ENCODE measurements at regions not wholly inside any gene's neighbourhood (a gene's known extent, or its start where the extent isn't known, plus 50 kb on each side); places are given as distances from the start of the nearest gene placed in this dataset.

DNA sequence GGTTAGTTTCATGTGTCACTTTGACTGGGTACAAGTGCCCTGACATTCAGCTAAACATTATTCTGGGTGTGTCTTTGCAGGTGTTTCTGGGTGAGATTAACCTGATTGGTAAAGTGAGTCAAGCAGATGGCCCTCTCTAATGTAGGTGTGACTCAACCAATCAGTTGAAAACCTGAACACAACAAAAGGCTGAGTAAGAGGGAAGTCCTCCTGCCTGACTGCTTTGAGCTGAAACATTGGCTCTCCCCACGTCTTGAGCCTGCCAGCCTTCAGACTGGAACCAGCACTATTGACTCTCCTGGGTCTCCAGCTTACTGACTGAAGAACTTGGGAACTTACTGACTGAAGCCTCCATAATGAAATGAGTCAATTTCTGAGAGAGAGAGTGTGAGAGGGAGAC lies 70.0 kb upstream of the C21orf91 start:
- Histone ChIP-seq H3K4me3 (replicated peaks in 1 of 3; ENCODE audit: insufficient read depth in 1 of 3, low read depth in 2 of 3, low read length in 3 of 3) (no peak overlapping the region), H3K27me3 (ENCODE audit: control insufficient read depth in 1 of 2, insufficient read depth in 2 of 2, low read length in 2 of 2) (no peaks in the 10 kb centered on the region), H3K79me2 (ENCODE audit: insufficient read depth, low read length) (no peaks in the 10 kb centered on the region), H3K27ac (ENCODE audit: extremely low read length, insufficient read depth, low read length) (no peak overlapping the region), H3K4me1 (ENCODE audit: insufficient read depth, low read length) (no peaks in the 10 kb centered on the region), H2AFZ (ENCODE audit: low read length) (no peak overlapping the region), H3K36me3 (replicated peaks in 1 of 2; ENCODE audit: control insufficient read depth in 1 of 2, insufficient read depth in 2 of 2, low read length in 2 of 2) (no peaks in the 10 kb centered on the region), H3K9me3 (ENCODE audit: low read length) (no peaks in the 10 kb centered on the region), H4K20me1 (ENCODE audit: insufficient read depth, low read length) (no peaks in the 10 kb centered on the region), H3K4me2 (ENCODE audit: low read depth, low read length) (no peak overlapping the region), H3K9ac (ENCODE audit: insufficient read depth, low read depth, low read length) (no peak overlapping the region)
- ATAC-seq (no peak), FAIRE-seq (no peak), DNase-seq (ENCODE audit: low spot score) (no peak)
- ChIA-PET CTCF (ENCODE audit: low intra/inter-chr PET ratio, low total read pairs) (no interaction called here), POLR2A (no interaction called here)
- 9% methylated on average over 1 of the region's 1 CpG for WGBS (ENCODE audit: low lambda C conversion rate)
- in situ Hi-C loops (cut with HindIII; ENCODE audit: extremely low pct_ligation_motif_present, low pct_unique_long_range_greater_than_20kb), result no loop called here
- intact Hi-C loops (cut with micrococcal nuclease; ENCODE audit: unreplicated experiment), result no loop called here
- TF ChIP-seq RBM39 (IDR thresholded peaks at IDR 0.05; ENCODE audit: low read depth, low read length, poor library complexity, severe bottlenecking) (no peak), ETV6 (CRISPR knock-in tag; conservative IDR thresholded peaks at IDR 0.05) (no peak), ZNF124 (CRISPR knock-in tag; IDR thresholded peaks at IDR 0.05) (no peak), ZEB1 (IDR thresholded peaks at IDR 0.05; ENCODE audit: insufficient replicate concordance, low read depth) (no peak), ZNF232 (CRISPR knock-in tag; IDR thresholded peaks at IDR 0.05; ENCODE audit: borderline replicate concordance) (no peak)
- no TSS peak for BruUV-seq (replicated peaks)

DNA sequence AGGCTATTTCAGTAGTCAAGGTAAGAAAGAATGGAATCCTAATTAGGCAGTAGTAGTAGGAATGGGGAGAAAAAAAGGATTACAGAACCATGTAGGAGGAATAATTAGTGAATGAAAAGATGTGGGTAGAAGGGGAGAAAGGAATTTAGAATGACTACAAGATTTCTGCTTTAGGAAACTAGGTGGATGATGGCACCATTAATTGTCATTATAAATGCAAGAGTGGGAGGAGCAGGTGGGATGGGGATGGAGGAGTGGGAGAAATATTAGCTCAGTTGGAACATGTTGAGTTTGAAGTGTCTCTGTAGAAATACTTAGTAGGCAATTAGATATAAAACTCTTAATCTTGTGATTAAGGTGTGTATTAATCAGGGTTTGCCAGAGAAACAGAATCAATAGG lies 50.0 kb upstream of the C21orf91 start:
- Histone ChIP-seq H3K79me2 (ENCODE audit: insufficient read depth, low read length) (no peaks in the 10 kb centered on the region), H3K9me3 (ENCODE audit: low read length) (no peaks in the 10 kb centered on the region), H3K4me2 (ENCODE audit: low read depth, low read length) (no peak overlapping the region), H4K20me1 (ENCODE audit: insufficient read depth, low read length) (no peaks in the 10 kb centered on the region), H3K36me3 (replicated peaks in 1 of 2; ENCODE audit: control insufficient read depth in 1 of 2, insufficient read depth in 2 of 2, low read length in 2 of 2) (no peaks in the 10 kb centered on the region), H2AFZ (ENCODE audit: low read length) (no peak overlapping the region), H3K4me3 (replicated peaks in 1 of 3; ENCODE audit: insufficient read depth in 1 of 3, low read depth in 2 of 3, low read length in 3 of 3) (no peak overlapping the region), H3K27me3 (ENCODE audit: control insufficient read depth in 1 of 2, insufficient read depth in 2 of 2, low read length in 2 of 2) (no peaks in the 10 kb centered on the region), H3K9ac (ENCODE audit: insufficient read depth, low read depth, low read length) (no peak overlapping the region), H3K4me1 (ENCODE audit: insufficient read depth, low read length) (no peaks in the 10 kb centered on the region), H3K27ac (ENCODE audit: extremely low read length, insufficient read depth, low read length) (no peak overlapping the region)
- DNase-seq (ENCODE audit: low spot score) (no peak), ATAC-seq (no peak), FAIRE-seq (no peak)
- no TSS peak for BruUV-seq (replicated peaks)
- TF ChIP-seq ZNF124 (CRISPR knock-in tag; IDR thresholded peaks at IDR 0.05) (no peak), KMT2B (CRISPR knock-in tag; IDR thresholded peaks at IDR 0.05) (no peak), ZKSCAN1 (IDR thresholded peaks at IDR 0.05; ENCODE audit: low read length) (no peak), ERF (CRISPR knock-in tag; IDR thresholded peaks at IDR 0.05) (no peak), PHF20 (CRISPR knock-in tag; IDR thresholded peaks at IDR 0.05) (no peak), FOXA3 (CRISPR knock-in tag; IDR thresholded peaks at IDR 0.05) (no peak), HIVEP1 (CRISPR knock-in tag; IDR thresholded peaks at IDR 0.05) (no peak), ZNF557 (CRISPR knock-in tag; IDR thresholded peaks at IDR 0.05) (no peak), ZNF367 (CRISPR knock-in tag; IDR thresholded peaks at IDR 0.05; ENCODE audit: borderline replicate concordance) (no peak), SMYD3 (CRISPR knock-in tag; IDR thresholded peaks at IDR 0.05) (no peak)
- TF ChIP-seq, protein P1, sequence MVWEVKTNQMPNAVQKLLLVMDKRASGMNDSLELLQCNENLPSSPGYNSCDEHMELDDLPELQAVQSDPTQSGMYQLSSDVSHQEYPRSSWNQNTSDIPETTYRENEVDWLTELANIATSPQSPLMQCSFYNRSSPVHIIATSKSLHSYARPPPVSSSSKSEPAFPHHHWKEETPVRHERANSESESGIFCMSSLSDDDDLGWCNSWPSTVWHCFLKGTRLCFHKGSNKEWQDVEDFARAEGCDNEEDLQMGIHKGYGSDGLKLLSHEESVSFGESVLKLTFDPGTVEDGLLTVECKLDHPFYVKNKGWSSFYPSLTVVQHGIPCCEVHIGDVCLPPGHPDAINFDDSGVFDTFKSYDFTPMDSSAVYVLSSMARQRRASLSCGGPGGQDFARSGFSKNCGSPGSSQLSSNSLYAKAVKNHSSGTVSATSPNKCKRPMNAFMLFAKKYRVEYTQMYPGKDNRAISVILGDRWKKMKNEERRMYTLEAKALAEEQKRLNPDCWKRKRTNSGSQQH (CRISPR knock-in tag; IDR thresholded peaks at IDR 0.05; ENCODE audit: low read depth), result no peak
- TF ChIP-seq, protein P2, sequence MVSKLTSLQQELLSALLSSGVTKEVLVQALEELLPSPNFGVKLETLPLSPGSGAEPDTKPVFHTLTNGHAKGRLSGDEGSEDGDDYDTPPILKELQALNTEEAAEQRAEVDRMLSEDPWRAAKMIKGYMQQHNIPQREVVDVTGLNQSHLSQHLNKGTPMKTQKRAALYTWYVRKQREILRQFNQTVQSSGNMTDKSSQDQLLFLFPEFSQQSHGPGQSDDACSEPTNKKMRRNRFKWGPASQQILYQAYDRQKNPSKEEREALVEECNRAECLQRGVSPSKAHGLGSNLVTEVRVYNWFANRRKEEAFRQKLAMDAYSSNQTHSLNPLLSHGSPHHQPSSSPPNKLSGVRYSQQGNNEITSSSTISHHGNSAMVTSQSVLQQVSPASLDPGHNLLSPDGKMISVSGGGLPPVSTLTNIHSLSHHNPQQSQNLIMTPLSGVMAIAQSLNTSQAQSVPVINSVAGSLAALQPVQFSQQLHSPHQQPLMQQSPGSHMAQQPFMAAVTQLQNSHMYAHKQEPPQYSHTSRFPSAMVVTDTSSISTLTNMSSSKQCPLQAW (CRISPR knock-in tag; IDR thresholded peaks at IDR 0.05), result no peak
- in situ Hi-C loops (cut with HindIII; ENCODE audit: extremely low pct_ligation_motif_present, low pct_unique_long_range_greater_than_20kb), result no loop called here
- intact Hi-C loops (cut with micrococcal nuclease; ENCODE audit: unreplicated experiment), result no loop called here
- ChIA-PET CTCF (ENCODE audit: low intra/inter-chr PET ratio, low total read pairs) (no interaction called here), POLR2A (no interaction called here)

Measured in HepG2 (cell line).